ENCODE measurements at regions not wholly inside any gene's neighbourhood (a gene's known extent, or its start where the extent isn't known, plus 50 kb on each side); places are given as distances from the start of the nearest gene placed in this dataset.

DNA sequence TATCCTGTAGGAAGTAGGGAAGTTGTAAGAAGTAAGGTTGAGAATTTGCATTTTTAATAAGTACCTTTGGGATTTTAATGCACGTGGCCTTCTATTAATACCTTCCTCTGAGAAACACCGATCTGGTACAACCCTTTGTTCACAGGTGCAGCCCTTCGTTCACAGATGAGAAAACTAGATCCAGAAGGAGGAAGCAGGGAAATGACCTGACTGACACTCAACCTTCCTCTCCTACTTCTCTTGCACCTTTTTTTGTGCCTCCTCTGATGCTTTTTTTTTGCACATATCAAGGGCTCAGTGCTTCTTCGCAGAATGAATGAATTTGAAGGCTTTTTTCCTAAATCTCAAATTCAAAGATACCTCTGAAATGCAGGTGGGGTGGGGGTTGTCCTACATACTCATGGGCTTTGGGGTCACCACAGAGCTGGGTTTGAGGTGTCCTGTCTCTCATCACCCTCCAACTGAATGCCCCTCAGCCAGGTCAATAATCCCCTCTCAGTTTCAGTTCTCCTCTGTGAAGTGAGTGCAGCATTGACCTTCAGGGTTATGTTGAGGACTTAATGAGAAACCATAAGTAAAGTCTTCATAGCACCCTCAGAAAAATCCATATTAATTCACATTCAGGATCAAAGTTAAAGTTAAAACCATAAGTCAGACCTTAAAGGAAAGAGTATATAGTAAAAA lies 161.5 kb upstream of the CTNNB1 start:
- no peak overlapping the region for H2AFZ ChIP-seq (ENCODE audit: low read depth, low read length)
- H3K36me3 ChIP-seq (ENCODE audit: insufficient read depth, low read length), result no peaks in the 10 kb centered on the region
- no peaks in the 10 kb centered on the region for H3K4me1 ChIP-seq (ENCODE audit: insufficient read depth, low read length)
- no peaks in the 10 kb centered on the region for H3K9me3 ChIP-seq (ENCODE audit: insufficient read depth, low read length, severe bottlenecking)
- ATAC-seq (ENCODE audit: insufficient read depth, low read depth) (no peak), DNase-seq (no peak)
- H3K4me3 ChIP-seq (ENCODE audit: low read depth in 1 of 2, low read length in 2 of 2), result no peak overlapping the region
- TF ChIP-seq, protein P1, sequence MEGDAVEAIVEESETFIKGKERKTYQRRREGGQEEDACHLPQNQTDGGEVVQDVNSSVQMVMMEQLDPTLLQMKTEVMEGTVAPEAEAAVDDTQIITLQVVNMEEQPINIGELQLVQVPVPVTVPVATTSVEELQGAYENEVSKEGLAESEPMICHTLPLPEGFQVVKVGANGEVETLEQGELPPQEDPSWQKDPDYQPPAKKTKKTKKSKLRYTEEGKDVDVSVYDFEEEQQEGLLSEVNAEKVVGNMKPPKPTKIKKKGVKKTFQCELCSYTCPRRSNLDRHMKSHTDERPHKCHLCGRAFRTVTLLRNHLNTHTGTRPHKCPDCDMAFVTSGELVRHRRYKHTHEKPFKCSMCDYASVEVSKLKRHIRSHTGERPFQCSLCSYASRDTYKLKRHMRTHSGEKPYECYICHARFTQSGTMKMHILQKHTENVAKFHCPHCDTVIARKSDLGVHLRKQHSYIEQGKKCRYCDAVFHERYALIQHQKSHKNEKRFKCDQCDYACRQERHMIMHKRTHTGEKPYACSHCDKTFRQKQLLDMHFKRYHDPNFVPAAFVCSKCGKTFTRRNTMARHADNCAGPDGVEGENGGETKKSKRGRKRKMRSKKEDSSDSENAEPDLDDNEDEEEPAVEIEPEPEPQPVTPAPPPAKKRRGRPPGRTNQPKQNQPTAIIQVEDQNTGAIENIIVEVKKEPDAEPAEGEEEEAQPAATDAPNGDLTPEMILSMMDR (IDR thresholded peaks at IDR 0.05; ENCODE audit: borderline replicate concordance, extremely low read depth, low read length, poor library complexity, severe bottlenecking), result no peak
- TF ChIP-seq EZH2 (IDR thresholded peaks at IDR 0.05; ENCODE audit: borderline replicate concordance, low read depth, low read length, severe bottlenecking), result no peak
- H3K79me2 ChIP-seq (ENCODE audit: insufficient read depth, low read length), result no peaks in the 10 kb centered on the region
- H3K27ac ChIP-seq (ENCODE audit: low read length), result no peak overlapping the region
- H3K9ac ChIP-seq (ENCODE audit: low read depth, low read length), result no peak overlapping the region
- peaks cover 24% of the 10 kb centered on the region for H3K27me3 ChIP-seq (ENCODE audit: insufficient read depth, low read length, poor library complexity)
- no peak overlapping the region for H3K4me2 ChIP-seq (ENCODE audit: insufficient read depth, low read length)
- no peaks in the 10 kb centered on the region for H4K20me1 ChIP-seq (ENCODE audit: insufficient read depth, low read length)

DNA sequence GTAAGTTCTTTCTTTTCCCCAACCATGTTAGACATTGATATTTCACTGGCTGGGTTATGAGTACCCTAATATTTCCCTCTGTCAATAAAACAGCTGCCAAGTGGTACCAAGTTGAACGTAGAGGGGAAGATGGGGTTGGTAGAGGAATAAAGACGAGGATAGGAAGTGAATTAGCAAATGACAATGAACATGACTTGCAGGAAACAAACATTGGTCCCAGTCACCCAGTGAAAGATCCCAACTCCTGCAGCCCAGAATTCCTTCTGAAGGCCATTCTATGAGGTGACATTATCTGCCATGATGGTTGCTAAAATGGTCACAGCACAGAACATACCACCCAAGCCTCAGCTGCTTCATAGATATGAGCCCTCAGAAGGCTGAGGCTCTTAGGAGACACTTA lies 159.0 kb upstream of the CTNNB1 start:
- DNase-seq (no peak), ATAC-seq (ENCODE audit: insufficient read depth, low read depth) (no peak)
- H2AFZ ChIP-seq (ENCODE audit: low read depth, low read length), result no peak overlapping the region

DNA sequence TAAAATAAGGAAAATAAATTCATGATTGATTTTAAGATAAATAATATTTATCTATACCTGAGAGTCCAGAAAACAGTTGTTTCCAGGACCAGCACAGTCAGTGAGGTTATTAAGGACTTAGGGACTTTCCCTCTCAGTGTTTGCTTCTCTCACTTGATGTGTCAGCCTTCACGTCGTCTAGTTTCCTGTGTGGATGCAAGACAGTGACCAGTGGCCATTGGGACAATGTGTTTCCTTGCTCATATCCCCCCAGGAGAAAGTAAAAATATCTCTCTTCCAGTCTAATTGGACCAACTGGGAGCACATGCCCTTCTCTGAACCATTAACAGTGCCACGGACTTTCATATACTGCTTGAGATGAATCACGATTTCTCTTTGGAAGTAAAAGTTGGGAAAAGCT lies 157.8 kb upstream of the CTNNB1 start:
- H3K27ac ChIP-seq (ENCODE audit: low read length), result no peak overlapping the region
- ATAC-seq (ENCODE audit: insufficient read depth, low read depth) (no peak), DNase-seq (no peak)
- no peak overlapping the region for H3K4me3 ChIP-seq (ENCODE audit: low read depth in 1 of 2, low read length in 2 of 2)
- no peaks in the 10 kb centered on the region for H3K4me1 ChIP-seq (ENCODE audit: insufficient read depth, low read length)
- no peak overlapping the region for H2AFZ ChIP-seq (ENCODE audit: low read depth, low read length)
- no peak for TF ChIP-seq EZH2 (IDR thresholded peaks at IDR 0.05; ENCODE audit: borderline replicate concordance, low read depth, low read length, severe bottlenecking)
- TF ChIP-seq, protein P1 (IDR thresholded peaks at IDR 0.05; ENCODE audit: borderline replicate concordance, extremely low read depth, low read length, poor library complexity, severe bottlenecking), result no peak
- H3K27me3 ChIP-seq (ENCODE audit: insufficient read depth, low read length, poor library complexity), result peaks cover 10% of the 10 kb centered on the region
- H3K9me3 ChIP-seq (ENCODE audit: insufficient read depth, low read length, severe bottlenecking), result no peaks in the 10 kb centered on the region
- no peak overlapping the region for H3K4me2 ChIP-seq (ENCODE audit: insufficient read depth, low read length)
- H3K36me3 ChIP-seq (ENCODE audit: insufficient read depth, low read length), result no peaks in the 10 kb centered on the region
- H3K79me2 ChIP-seq (ENCODE audit: insufficient read depth, low read length), result no peaks in the 10 kb centered on the region
- no peaks in the 10 kb centered on the region for H4K20me1 ChIP-seq (ENCODE audit: insufficient read depth, low read length)
- H3K9ac ChIP-seq (ENCODE audit: low read depth, low read length), result no peak overlapping the region

More for the DNA sequence above, 159.0 kb upstream of the CTNNB1 start:
- Histone ChIP-seq H3K9ac (ENCODE audit: low read depth, low read length) (no peak overlapping the region), H3K27me3 (ENCODE audit: insufficient read depth, low read length, poor library complexity) (peaks cover 12% of the 10 kb centered on the region), H3K4me1 (ENCODE audit: insufficient read depth, low read length) (no peaks in the 10 kb centered on the region), H3K9me3 (ENCODE audit: insufficient read depth, low read length, severe bottlenecking) (no peaks in the 10 kb centered on the region), H3K36me3 (ENCODE audit: insufficient read depth, low read length) (no peaks in the 10 kb centered on the region), H3K4me2 (ENCODE audit: insufficient read depth, low read length) (no peak overlapping the region), H3K4me3 (ENCODE audit: low read depth in 1 of 2, low read length in 2 of 2) (no peak overlapping the region), H4K20me1 (ENCODE audit: insufficient read depth, low read length) (no peaks in the 10 kb centered on the region), H3K79me2 (ENCODE audit: insufficient read depth, low read length) (no peaks in the 10 kb centered on the region), H3K27ac (ENCODE audit: low read length) (no peak overlapping the region)
- TF ChIP-seq, protein P1 (IDR thresholded peaks at IDR 0.05; ENCODE audit: borderline replicate concordance, extremely low read depth, low read length, poor library complexity, severe bottlenecking), result no peak
- TF ChIP-seq EZH2 (IDR thresholded peaks at IDR 0.05; ENCODE audit: borderline replicate concordance, low read depth, low read length, severe bottlenecking), result no peak

Measured in DND-41 (cell line).